Tibial nerve (tissue), 4 donors: ENCODE measurements at regions not wholly inside any gene's neighbourhood (a gene's known extent, or its start where the extent isn't known, plus 50 kb on each side); places are given as distances from the start of the nearest gene placed in this dataset.

ENCODE experiments used
- DNase-seq, 2 donors: peaks; one replicate each; pipeline ENCODE4 v3.0.0-alpha.2; 2019; ENCODE audit warnings: low spot score in 2 of 2
- H3K27ac ChIP-seq, 4 donors: fragments of 200-600 bp; sonication (generic) in 3 of 4; one replicate each; pipeline ENCODE4 v1.5.1; 2017 to 2019; ENCODE audit warnings: mild to moderate bottlenecking in 1 of 4
- H3K27me3 ChIP-seq, 2 donors: fragments of 200-600 bp; sonication (generic) in 1 of 2; one replicate each; pipeline versions ENCODE4 v1.5.1 to v1.6.0; 2017 to 2019
- H3K36me3 ChIP-seq, 3 donors: fragments of 200-600 bp; sonication (generic); one replicate each; pipeline ENCODE4 v1.5.1; 2018 to 2019
- H3K4me1 ChIP-seq, 4 donors: fragments of 200-600 bp; sonication (generic) in 3 of 4; one replicate each; pipeline ENCODE4 v1.5.1; 2017 to 2019
- H3K4me3 ChIP-seq, 4 donors: fragments of 200-600 bp; sonication (generic) in 3 of 4; one replicate each; pipeline ENCODE4 v1.5.1; 2017 to 2019; ENCODE audit warnings: mild to moderate bottlenecking in 1 of 4, moderate library complexity in 1 of 4
- H3K9me3 ChIP-seq, 4 donors: fragments of 200-600 bp; sonication (generic) in 3 of 4; one replicate each; pipeline ENCODE4 v1.5.1; 2017 to 2019
- CTCF ChIP-seq, 5 experiments: fragments of 200-600 bp in 3 of 5; fragments of 450-650 bp in 2 of 5; sonication (generic) in 3 of 5; IDR thresholded peaks; one replicate each; pipeline ENCODE4 v1.5.1; 2016 to 2019; ENCODE audit warnings: antibody characterized with exemption in 5 of 5, mild to moderate bottlenecking in 3 of 5, moderate library complexity in 2 of 5
- EP300 ChIP-seq, 2 donors: sonication (generic); formaldehyde crosslinking; IDR thresholded peaks; one replicate each; pipeline ENCODE4 v1.6.1; 2017; ENCODE audit warnings: antibody characterized with exemption in 2 of 2, mild to moderate bottlenecking in 1 of 2
- POLR2A ChIP-seq, 2 donors: fragments of 450-650 bp; IDR thresholded peaks; one replicate each; pipeline ENCODE4 v1.6.1; 2017; ENCODE audit warnings: antibody characterized with exemption in 2 of 2, mild to moderate bottlenecking in 2 of 2, moderate library complexity in 2 of 2
- WGBS, 2 donors: methylation state at CpG; one replicate each; pipeline ENCODE4 v1.1.5; 2018; 5-methylcytosine and 5-hydroxymethylcytosine counted together

DNA sequence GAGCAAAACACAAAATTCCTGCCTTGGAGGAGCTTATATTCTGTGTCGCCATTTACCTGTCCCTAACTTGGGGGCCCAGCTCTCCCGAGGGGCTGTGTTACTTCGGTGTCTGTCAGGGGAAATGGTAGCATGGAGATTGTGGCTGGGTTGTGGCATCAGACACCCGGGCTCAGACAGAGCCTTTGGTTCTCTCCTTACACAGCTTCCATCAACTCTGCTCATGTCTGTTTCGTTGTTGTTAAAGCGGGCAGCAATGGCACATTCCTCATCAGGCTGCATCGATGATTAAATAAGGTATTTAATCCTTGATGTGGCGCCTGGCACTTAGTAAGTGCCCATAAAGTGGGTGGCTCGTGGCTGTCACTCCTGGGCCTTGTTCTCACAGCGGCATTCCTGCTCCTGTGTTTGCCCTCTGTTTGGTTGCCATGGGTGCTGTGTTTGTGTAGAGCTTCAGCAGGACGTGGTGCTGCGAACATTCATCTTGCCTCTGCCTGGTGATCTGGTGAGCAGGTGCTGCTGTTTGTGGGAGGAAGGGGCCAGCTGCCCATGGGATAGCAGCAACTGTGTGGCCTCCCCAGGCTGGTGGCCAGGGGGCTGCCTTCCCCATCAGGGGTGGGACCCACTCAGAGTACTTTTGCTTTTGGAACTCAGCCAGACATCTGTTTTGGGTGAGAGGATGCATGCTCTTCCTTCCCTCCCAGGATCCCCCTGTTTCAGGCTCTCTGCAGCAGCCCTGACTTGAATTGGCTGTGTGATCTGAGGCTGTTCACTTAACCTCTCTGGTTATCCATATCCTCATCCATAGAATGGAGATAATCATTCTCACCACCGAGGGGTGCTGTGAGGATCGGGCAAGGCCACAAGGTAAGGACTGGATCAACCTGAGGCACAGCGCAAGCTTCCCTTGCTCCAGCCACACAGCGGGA lies 207.2 kb upstream of the SVIL start:
- no peak overlapping the region for H3K4me3 ChIP-seq
- H3K27ac ChIP-seq, result no peak overlapping the region
- TF ChIP-seq POLR2A (IDR thresholded peaks at IDR 0.05) (no peak), EP300 (IDR thresholded peaks at IDR 0.05) (no peak), CTCF (IDR thresholded peaks at IDR 0.05) (no peak)
- H3K27me3 ChIP-seq, result no peaks in the 10 kb centered on the region
- H3K9me3 ChIP-seq, result peaks cover 0 to 5% (median 0%) of the 10 kb centered on the region in 4 donors
- DNase-seq, result no peak
- H3K36me3 ChIP-seq, result no peaks in the 10 kb centered on the region
- H3K4me1 ChIP-seq, result no peaks in the 10 kb centered on the region
- 70 to 75% methylated on average over 16 of the region's 16 CpGs for WGBS, 2 donors

DNA sequence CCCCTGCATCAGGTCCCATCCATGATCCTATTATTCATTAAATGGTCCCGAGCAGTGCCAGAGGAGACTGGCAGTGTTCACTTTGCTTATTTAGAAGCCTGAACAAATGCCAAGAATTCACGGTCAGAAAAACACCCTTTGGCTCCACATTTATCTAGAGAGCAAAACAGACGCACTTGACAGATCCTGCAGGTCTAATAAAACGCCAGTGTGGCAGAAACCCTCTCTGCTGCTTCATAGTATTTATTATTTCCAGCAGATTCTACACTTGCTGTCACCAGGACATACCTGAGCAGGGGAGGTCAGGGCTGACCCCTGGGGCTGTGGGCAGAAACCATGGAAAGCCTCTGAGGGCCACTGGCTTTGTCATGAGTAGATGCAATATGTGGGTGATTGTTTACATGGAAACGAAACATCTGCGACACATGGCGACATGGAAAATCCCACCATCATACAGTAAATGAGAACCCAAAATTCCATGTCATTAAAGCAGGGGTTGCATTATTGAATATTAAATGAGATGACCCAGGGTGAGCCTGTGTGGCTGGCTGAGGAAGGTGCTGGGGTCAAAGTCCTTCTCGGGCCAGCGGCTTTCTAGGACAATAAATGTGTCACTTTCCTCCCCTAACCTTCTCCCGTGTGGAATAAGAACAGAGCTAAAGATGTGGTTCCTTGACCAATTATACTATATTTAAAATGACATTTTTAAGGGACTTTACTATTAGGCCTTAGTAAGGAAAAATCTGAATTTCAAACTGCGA lies 205.9 kb upstream of the SVIL start:
- Histone ChIP-seq H3K4me1 (no peaks in the 10 kb centered on the region), H3K27ac (no peak overlapping the region), H3K36me3 (no peaks in the 10 kb centered on the region), H3K9me3 (peaks cover 0 to 5% (median 0%) of the 10 kb centered on the region in 4 donors), H3K4me3 (no peak overlapping the region), H3K27me3 (no peaks in the 10 kb centered on the region)
- 66 to 73% methylated on average over 11 of the region's 11 CpGs for WGBS, 2 donors
- DNase-seq, result no peak
- TF ChIP-seq POLR2A (IDR thresholded peaks at IDR 0.05) (no peak), CTCF (IDR thresholded peaks at IDR 0.05) (no peak), EP300 (IDR thresholded peaks at IDR 0.05) (no peak)

DNA sequence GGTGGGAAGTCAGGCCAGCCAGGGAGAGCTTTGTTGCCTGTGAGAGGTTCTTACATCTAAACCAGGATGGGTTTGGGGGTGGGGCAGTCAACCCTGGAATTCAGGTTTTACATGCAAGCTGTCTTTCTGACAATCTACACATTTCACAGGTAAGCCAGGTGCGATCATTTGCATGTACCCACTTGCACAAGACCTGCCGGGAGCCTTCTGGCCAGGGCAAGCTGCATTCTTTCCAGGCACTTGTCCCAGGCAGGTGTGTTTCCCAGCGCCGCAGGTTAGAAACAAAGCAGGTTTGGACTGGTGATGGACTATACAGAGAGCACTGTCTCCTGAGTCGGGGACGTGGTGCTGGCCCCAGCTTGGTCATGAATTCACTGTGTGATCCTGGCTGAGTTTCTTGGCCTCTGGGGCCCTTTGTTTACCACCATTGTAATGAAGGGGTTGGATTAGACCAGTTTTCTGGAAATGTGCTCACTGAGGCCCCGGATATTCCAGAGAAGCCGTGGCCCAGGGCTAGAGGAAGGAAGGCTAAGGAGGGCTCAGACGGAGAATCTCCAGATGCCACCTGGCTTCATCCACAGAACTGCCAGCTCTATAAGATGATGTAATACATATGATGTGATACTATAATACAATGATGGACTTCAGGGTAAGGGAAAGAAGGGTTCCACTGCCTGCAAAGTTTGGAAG lies 205.2 kb upstream of the SVIL start:
- no peak for DNase-seq

GRCh38 chr10:29838539-29838938 lies 203.8 kb upstream of the SVIL start:
- no peak for DNase-seq
- Histone ChIP-seq H3K27ac (no peak overlapping the region), H3K27me3 (no peaks in the 10 kb centered on the region), H3K36me3 (no peaks in the 10 kb centered on the region), H3K4me1 (no peaks in the 10 kb centered on the region), H3K4me3 (no peak overlapping the region), H3K9me3 (no peaks in the 10 kb centered on the region)
- 65 to 72% methylated on average over 4 to 5 of the region's 5 CpGs for WGBS, 2 donors
- TF ChIP-seq CTCF (IDR thresholded peaks at IDR 0.05) (no peak), POLR2A (IDR thresholded peaks at IDR 0.05) (no peak), EP300 (IDR thresholded peaks at IDR 0.05) (no peak)

More for the DNA sequence above, 205.2 kb upstream of the SVIL start:
- Histone ChIP-seq H3K27me3 (no peaks in the 10 kb centered on the region), H3K9me3 (peaks cover 0 to 5% (median 0%) of the 10 kb centered on the region in 4 donors), H3K27ac (no peak overlapping the region), H3K4me1 (no peaks in the 10 kb centered on the region), H3K36me3 (no peaks in the 10 kb centered on the region), H3K4me3 (no peak overlapping the region)
- no peak for TF ChIP-seq EP300 (IDR thresholded peaks at IDR 0.05)
- TF ChIP-seq CTCF (IDR thresholded peaks at IDR 0.05), result no peak
- TF ChIP-seq POLR2A (IDR thresholded peaks at IDR 0.05), result no peak
- 81 to 85% methylated on average over 9 of the region's 9 CpGs for WGBS, 2 donors
